LNCAP (cell line): ENCODE measurements at regions not wholly inside any gene's neighbourhood (a gene's known extent, or its start where the extent isn't known, plus 50 kb on each side); places are given as distances from the start of the nearest gene placed in this dataset.

Experiments
- TF ChIP-seq, protein P1 (sequence below): fragments of 450-650 bp; IDR thresholded peaks from 2 replicates; pipeline ENCODE4 v1.5.1; 2017; ENCODE audit warnings: mild to moderate bottlenecking

GRCh38 chr6:4703382-4703781 lies 72.8 kb upstream of the CDYL start:
- TF ChIP-seq, protein P1, sequence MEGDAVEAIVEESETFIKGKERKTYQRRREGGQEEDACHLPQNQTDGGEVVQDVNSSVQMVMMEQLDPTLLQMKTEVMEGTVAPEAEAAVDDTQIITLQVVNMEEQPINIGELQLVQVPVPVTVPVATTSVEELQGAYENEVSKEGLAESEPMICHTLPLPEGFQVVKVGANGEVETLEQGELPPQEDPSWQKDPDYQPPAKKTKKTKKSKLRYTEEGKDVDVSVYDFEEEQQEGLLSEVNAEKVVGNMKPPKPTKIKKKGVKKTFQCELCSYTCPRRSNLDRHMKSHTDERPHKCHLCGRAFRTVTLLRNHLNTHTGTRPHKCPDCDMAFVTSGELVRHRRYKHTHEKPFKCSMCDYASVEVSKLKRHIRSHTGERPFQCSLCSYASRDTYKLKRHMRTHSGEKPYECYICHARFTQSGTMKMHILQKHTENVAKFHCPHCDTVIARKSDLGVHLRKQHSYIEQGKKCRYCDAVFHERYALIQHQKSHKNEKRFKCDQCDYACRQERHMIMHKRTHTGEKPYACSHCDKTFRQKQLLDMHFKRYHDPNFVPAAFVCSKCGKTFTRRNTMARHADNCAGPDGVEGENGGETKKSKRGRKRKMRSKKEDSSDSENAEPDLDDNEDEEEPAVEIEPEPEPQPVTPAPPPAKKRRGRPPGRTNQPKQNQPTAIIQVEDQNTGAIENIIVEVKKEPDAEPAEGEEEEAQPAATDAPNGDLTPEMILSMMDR = no peak

DNA sequence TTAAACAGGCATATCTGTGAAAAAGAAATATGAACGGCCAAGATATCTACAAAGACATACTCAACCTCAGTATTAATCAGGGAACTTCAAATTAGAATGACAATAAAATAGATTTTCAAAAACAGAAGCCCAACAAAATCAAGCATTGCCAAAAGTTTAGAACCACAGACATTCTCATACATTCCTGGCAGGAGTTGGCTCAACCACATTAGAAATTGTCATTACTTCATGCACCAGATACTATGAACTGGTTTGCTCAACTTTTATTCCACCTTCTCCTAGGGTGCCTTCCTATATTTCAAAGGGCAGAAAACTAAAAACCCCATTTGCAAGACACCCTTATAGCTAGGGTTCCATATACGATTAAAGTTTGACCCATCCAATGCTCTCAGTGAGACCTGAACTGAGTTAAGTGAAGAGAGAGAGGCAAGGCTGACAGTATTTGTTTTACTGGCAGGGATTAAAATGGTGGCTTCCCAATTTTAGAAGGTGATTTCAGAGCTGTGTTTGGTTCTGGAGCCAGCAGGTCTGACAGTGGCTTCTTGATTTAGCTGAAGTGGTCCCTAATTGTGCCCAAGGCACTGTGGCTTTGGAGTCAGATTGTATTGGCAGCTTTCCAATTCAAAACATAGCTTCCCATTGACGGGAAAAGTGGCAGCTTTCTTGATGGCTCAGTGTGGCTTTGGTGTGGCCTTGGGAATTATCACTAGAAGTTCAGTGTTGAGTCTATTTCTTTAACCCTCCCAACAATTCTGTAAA lies 77.1 kb upstream of the CDYL start:
- TF ChIP-seq, protein P1 = no peak

GRCh38 chr6:4693173-4693970 lies 82.8 kb upstream of the CDYL start:
- TF ChIP-seq, protein P1 = no peak

GRCh38 chr6:4692664-4693063 lies 83.5 kb upstream of the CDYL start:
- TF ChIP-seq, protein P1 = no peak

- TF ChIP-seq, protein P1 = no peak
Observed at GRCh38 chr6:4687989-4688947, 87.9 kb upstream of the CDYL start.

- TF ChIP-seq, protein P1 = no peak
Observed at GRCh38 chr6:4687656-4687988, 88.6 kb upstream of the CDYL start.

- TF ChIP-seq, protein P1 = no peak
Observed at GRCh38 chr6:4682431-4683097, 93.6 kb upstream of the CDYL start.
